ENCODE measurements at regions not wholly inside any gene's neighbourhood (a gene's known extent, or its start where the extent isn't known, plus 50 kb on each side); places are given as distances from the start of the nearest gene placed in this dataset.
"Not testable (repeated sequence)": the region's sequence is repeated elsewhere in the genome, so short reads cannot be mapped to it uniquely, and the experiment has no call there.

- not testable (repeated sequence) for DNase-seq (ENCODE audit: low read depth)
These were observed 117.0 kb downstream of the SDHAF3 start for GRCh38 chr7:97234494-97234893.

GRCh38 chr7:97246317-97246716, 128.8 kb downstream of the SDHAF3 start:
- DNase-seq (ENCODE audit: low read depth): no peak

DNA sequence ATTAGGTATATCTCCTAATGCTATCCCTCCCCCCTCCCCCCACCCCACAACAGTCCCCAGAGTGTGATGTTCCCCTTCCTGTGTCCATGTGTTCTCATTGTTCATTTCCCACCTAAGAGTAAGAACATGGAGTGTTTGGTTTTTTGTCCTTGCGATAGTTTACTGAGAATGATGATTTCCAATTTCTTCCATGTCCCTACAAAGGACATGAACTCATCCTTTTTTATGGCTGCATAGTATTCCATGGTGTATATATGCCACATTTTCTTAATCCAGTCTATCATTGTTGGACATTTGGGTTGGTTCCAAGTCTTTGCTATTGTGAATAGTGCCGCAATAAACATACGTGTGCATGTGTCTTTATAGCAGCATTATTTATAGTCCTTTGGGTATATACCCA, 140.7 kb downstream of the SDHAF3 start:
- DNase-seq (ENCODE audit: low read depth): not testable (repeated sequence)

DNA sequence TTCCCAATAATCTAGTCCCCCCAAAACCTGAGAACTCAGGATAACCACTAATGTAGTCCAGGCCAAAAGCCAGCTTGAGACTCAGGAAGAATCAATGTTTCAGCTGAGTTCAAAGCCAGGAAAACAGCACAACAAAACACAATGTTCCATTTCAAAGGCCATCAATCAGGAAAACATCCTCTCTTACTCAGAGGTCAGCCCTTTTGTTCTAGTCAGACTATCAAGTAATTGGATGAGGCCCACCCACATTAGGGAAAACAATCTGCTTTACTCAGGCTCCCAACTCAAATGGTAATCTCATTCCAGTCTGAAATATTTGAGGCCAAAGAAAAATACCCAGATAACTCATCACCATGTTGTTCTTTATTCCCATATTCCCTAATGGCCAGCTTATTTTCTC, 152.2 kb downstream of the SDHAF3 start:
- DNase-seq (ENCODE audit: low read depth): no peak

DNA sequence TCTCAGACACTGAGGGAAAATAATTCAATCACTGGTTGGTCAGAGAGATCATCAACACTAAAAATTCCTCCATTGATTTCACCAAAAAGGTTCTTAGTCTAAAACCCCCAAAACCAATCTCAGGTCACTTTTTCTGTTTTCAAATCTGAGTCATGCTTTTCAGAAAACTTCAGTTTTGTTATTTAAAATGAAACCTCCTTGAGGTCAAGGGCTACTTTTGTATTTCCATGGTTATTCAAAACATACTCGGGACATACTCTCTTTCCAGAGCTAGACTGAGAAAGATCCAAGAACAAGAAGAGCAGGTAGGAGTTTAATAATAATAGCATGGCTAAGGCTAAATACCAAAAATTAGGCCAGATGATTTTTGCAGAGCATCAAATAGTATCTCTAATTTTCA, 152.8 kb downstream of the SDHAF3 start:
- DNase-seq (ENCODE audit: low read depth): no peak

GRCh38 chr7:97271619-97272018, 154.1 kb downstream of the SDHAF3 start:
- DNase-seq (ENCODE audit: low read depth): no peak

GRCh38 chr7:97272237-97272975, 154.9 kb downstream of the SDHAF3 start:
- no peak for DNase-seq (ENCODE audit: low read depth)

DNA sequence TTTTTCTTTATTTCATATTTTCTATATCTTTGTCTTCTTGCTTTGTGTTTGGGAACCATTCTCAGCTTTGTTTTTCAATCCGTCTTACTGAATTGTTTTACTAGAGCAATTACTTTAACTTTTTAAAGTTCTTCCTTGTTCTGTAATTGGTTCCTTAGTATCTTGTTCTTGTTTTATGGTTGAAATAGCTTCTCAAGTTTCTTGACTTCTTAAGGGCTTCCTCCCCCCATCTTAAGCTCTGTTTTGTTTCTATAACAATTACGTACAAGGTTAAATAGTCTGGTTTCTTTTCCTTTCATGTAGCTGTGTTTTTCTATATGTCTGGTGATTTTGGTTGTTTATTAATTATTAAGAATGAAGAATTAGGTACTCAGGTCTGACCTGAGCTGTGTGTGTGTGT, 158.0 kb downstream of the SDHAF3 start:
- no peak for DNase-seq (ENCODE audit: low read depth)

- DNase-seq (ENCODE audit: low read depth): no peak
These were observed 163.5 kb downstream of the SDHAF3 start for GRCh38 chr7:97280950-97281349.

DNA sequence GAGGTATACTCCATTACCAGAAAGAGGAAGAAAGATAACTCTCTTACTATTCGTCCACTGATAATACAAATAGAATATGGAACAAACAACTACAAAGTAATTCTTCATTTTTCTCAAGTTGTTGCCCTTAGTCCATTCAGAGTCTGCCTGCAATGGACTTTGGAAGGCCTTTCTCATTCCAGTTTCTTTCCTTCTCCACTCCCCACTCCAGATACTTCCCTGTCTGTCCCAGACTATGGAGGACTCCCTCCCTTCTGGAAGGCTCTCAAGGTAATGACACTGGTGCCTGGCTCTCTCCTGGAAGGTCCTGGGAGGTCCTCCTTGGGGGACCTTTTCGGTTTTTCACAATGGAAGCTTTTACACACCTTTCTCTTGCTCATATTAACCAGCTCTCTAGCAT, 167.8 kb downstream of the SDHAF3 start:
- DNase-seq (ENCODE audit: low read depth): no peak

DNA sequence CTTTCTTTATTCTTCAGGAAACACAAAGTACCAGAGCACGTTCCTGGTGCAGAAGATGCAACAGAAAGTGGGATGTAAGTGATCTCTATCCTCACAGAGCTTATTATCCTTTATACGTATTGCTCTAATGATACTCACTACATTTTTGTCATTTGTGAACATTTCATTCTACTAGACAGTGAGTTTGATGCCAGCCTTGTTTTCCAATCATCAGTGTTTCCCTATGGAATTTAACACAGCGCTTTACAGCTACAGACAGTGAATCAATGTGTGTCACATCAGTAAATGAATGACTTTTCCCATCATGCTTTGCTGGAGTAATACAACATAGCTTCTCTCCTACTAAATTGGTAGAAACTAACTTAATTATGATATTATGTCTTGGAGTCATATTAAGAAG, 175.5 kb downstream of the SDHAF3 start:
- no peak for DNase-seq (ENCODE audit: low read depth)

DNA sequence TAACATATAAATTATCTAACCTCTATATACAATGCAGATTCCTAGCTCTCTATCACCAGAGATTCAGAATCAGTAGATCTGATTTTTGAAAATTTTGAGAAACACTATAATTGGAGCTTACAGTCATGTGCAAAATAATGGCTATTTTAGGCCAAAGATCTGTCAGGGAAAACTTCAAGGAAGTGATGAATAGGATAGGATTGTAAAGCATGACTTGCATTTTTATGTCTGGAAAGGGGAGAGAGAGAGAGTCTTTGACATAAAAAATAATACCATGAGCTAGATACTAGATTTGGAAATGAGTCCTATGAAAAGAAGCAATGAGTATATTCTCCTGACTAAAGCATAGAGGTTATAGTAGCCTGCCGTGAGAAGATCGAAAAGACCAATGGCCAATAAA, 181.1 kb downstream of the SDHAF3 start:
- peak; percentile 54 for DNase-seq (ENCODE audit: low read depth)

- DNase-seq (ENCODE audit: low read depth): no peak
These were observed 188.1 kb downstream of the SDHAF3 start for GRCh38 chr7:97305589-97305988.

DNA sequence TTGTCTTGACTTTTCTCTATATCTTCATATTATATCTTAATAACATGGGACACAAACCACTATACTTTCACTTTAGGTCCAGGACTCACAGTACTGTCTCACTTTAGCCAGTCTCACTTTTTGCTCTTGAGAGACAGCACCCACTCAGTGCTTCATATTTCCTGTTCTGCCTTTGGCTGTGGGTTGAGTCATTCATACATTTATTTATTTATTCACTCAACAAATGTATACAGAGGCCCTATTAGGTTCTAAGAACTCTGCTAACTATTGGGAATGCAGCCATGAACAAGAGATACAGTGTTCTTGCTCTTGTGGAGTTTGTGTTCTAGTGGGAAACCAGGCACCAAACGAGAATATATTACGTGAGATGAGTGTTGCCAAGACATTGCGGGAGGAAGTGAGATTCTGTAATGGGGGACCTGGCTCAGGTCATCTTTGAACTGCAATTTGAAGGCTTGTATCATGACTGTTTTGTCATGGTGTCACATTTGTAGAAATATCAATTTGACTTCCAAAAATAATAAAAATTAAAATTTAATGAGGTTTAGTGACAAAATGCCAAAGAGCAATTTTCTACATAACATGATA, 190.1 kb downstream of the SDHAF3 start:
- DNase-seq (ENCODE audit: low read depth): peak; percentile 66

- DNase-seq (ENCODE audit: low read depth): no peak
These were observed 196.4 kb downstream of the SDHAF3 start for GRCh38 chr7:97313900-97314299.

DNA sequence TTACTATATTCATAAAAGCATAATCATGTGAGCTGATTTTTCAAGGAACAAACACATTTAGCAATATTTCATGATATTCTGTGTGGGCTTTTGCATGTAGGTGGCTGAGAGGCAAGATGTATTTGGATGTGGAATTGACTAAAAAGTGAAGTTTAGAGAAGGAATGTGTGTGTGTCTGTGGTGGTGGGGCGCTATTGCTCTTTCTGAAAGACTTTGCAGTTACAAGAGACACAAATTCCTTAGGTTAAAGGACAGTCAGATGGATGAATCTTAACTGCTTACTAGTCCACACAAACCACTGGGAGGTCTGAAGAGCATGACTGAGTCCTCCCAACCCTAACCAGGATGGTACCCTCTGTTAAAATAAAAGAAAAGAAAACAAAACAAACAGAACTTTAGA, 200.1 kb downstream of the SDHAF3 start:
- no peak for DNase-seq (ENCODE audit: low read depth)

- not testable (repeated sequence) for DNase-seq (ENCODE audit: low read depth)
These were observed 212.4 kb downstream of the SDHAF3 start for GRCh38 chr7:97329871-97330270.

- DNase-seq (ENCODE audit: low read depth): no peak
These were observed 220.4 kb downstream of the SDHAF3 start for GRCh38 chr7:97337849-97338248.

GRCh38 chr7:97342512-97342911, 225.0 kb downstream of the SDHAF3 start:
- DNase-seq (ENCODE audit: low read depth): no peak

- DNase-seq (ENCODE audit: low read depth): no peak
These were observed 228.9 kb downstream of the SDHAF3 start for GRCh38 chr7:97346349-97346748.

- no peak for DNase-seq (ENCODE audit: low read depth)
These were observed 234.0 kb downstream of the SDHAF3 start for GRCh38 chr7:97351488-97351887.

DNA sequence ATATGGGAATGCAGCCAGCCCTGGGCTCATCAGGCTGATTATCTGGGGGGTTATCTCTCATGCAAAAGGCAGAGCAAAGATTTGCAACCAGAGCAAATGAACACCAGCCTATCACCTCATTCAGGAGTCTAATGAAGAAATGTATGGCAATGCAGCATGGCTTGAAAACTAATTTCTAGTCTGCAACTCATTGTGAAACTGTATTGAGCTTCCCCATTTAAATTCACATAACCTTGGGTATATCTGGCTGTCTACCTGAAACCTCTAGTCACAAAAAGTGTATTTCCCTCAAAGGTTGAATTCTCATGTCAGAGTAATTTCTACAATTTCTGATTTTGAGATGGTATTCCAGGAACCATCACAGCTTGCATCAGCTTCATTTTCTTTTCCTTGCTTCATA, 240.0 kb downstream of the SDHAF3 start:
- no peak for DNase-seq (ENCODE audit: low read depth)

DNA sequence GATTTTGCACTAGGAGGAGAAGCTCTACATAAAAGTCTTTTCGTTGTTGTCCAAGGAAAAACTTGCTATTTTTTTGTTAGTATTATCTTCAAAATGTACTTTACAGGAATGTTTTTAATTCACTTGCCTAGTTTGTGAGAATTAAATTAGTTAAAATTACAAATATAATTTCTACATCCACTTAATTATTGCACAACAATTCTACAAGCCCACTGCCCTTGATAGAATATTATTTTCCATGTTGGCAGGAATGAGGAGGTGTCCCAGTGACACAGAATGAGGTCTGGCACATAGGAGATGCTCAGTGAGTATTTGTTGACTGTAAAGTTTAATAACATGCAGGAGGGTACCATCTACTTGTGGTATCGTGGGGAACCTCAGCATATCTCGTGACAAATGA, 255.4 kb downstream of the SDHAF3 start:
- no peak for DNase-seq (ENCODE audit: low read depth)
